B cell (primary cell): ENCODE measurements at regions not wholly inside any gene's neighbourhood (a gene's known extent, or its start where the extent isn't known, plus 50 kb on each side); places are given as distances from the start of the nearest gene placed in this dataset.

Experiments used
- ATAC-seq: fragments of 200-7000 bp; cut with Tn5 transposase; one replicate; pipeline ENCODE4 v1.10.0; 2021; ENCODE audit warnings: low read depth, mild to moderate bottlenecking, moderate number of reproducible peaks, moderate library complexity
- CTCF ChIA-PET: fragments of 350-600 bp; sonication (Branson Sonifier 250); formaldehyde crosslinking; loops from one replicate; lab custom pipeline; 2021; ENCODE audit warnings: antibody characterized with exemption, inconsistent platforms; lab: Charles Lee
- POLR2A ChIA-PET: fragments of 350-600 bp; sonication (Branson Sonifier 250); formaldehyde crosslinking; loops from one replicate; lab custom pipeline; 2021; ENCODE audit warnings: antibody characterized with exemption; lab: Charles Lee
- DNase-seq: peaks from one replicate; pipeline ENCODE4 v3.0.0; 2013
- H2AFZ ChIP-seq: 2 replicates; pipeline ENCODE4 v1.6.1; 2012; ENCODE audit warnings: mild to moderate bottlenecking, low read depth, low read length; ENCODE audit not compliant: insufficient read depth, poor library complexity, severe bottlenecking
- H3K27ac ChIP-seq, 2 donors: 1 replicate in 1 of 2; 2 replicates in 1 of 2; pipeline ENCODE4 v1.5.1; 2012 to 2013; ENCODE audit warnings: low read length in 2 of 2, mild to moderate bottlenecking in 2 of 2, moderate library complexity in 1 of 2
- H3K27me3 ChIP-seq, 4 experiments: fragments of 200-600 bp in 1 of 4; sonication (generic) in 1 of 4; replicated peaks in 1 of 4; 1 replicate in 2 of 4; 2 replicates in 2 of 4; pipeline versions ENCODE4 v1.6.1 to v1.7.0; 2013 to 2016; ENCODE audit warnings: low read length in 3 of 4, mild to moderate bottlenecking in 2 of 4, mixed read lengths in 1 of 4, moderate library complexity in 1 of 4; ENCODE audit not compliant: insufficient read depth in 4 of 4, control insufficient read depth in 3 of 4; ENCODE audit errors: control extremely low read depth in 1 of 4
- H3K36me3 ChIP-seq, 2 experiments: replicated peaks in 1 of 2; 1 replicate in 1 of 2; 2 replicates in 1 of 2; pipeline versions ENCODE4 v1.6.1 to v1.7.1; 2013; ENCODE audit warnings: low read length in 1 of 2; ENCODE audit not compliant: insufficient read depth in 2 of 2, control insufficient read depth in 1 of 2; ENCODE audit errors: control extremely low read depth in 1 of 2, extremely low read depth in 1 of 2
- H3K4me1 ChIP-seq, 2 donors: fragments of 200-600 bp in 1 of 2; sonication (generic) in 1 of 2; 1 replicate in 1 of 2; 2 replicates in 1 of 2; pipeline versions ENCODE4 v1.5.1 to v1.6.1; 2013 to 2017; ENCODE audit warnings: low read length in 2 of 2; ENCODE audit not compliant: control insufficient read depth in 2 of 2, insufficient read depth in 2 of 2
- H3K4me2 ChIP-seq: replicated peaks from 2 replicates; pipeline ENCODE3; 2012; ENCODE audit warnings: mild to moderate bottlenecking, low read depth, low read length; ENCODE audit not compliant: poor library complexity, severe bottlenecking
- H3K4me3 ChIP-seq, 5 experiments: fragments of 200-600 bp in 1 of 5; sonication (generic) in 1 of 5; 1 replicate in 3 of 5; 2 replicates in 2 of 5; pipeline versions ENCODE4 v1.5.1 to v1.7.0; 2011 to 2016; ENCODE audit warnings: low read length in 4 of 5, mild to moderate bottlenecking in 4 of 5, low read depth in 2 of 5, control low read depth in 1 of 5, moderate library complexity in 1 of 5; ENCODE audit not compliant: insufficient read depth in 1 of 5; ENCODE audit errors: control extremely low read depth in 1 of 5, extremely low read depth in 1 of 5
- H3K79me2 ChIP-seq: fragments of 200-600 bp; sonication (generic); one replicate; pipeline ENCODE4 v1.6.0; 2016; ENCODE audit warnings: low read length; ENCODE audit not compliant: control insufficient read depth, insufficient read depth
- H3K9ac ChIP-seq: fragments of 200-600 bp; sonication (generic); 2 replicates; pipeline ENCODE4 v1.6.1; 2017; ENCODE audit warnings: mild to moderate bottlenecking, low read length, moderate library complexity
- H3K9me3 ChIP-seq, 3 donors: one replicate each; pipeline versions ENCODE4 v1.6.1 to v1.7.1; 2013; ENCODE audit warnings: low read length in 2 of 3; ENCODE audit not compliant: control insufficient read depth in 2 of 3, insufficient read depth in 1 of 3; ENCODE audit errors: control extremely low read depth in 1 of 3
- H4K20me1 ChIP-seq: 2 replicates; pipeline ENCODE4 v1.6.0; 2012; ENCODE audit warnings: mild to moderate bottlenecking, low read length; ENCODE audit not compliant: insufficient read depth, control insufficient read depth, poor library complexity, severe bottlenecking
- H3K27ac Mint-ChIP-seq: one replicate; pipeline ENCODE4 v1.8.0; 2021; ENCODE audit warnings: mixed read lengths
- H3K27me3 Mint-ChIP-seq: one replicate; pipeline ENCODE4 v1.8.0; 2021; ENCODE audit warnings: mixed read lengths
- H3K4me1 Mint-ChIP-seq: one replicate; pipeline ENCODE4 v1.8.0; 2021; ENCODE audit warnings: mixed read lengths
- H3K4me3 Mint-ChIP-seq: one replicate; pipeline ENCODE4 v1.8.0; 2021; ENCODE audit warnings: mixed read lengths
- H3K9me3 Mint-ChIP-seq: one replicate; pipeline ENCODE4 v1.8.0; 2022; ENCODE audit warnings: mixed read lengths; ENCODE audit not compliant: insufficient read depth
- EZH2 ChIP-seq: IDR thresholded peaks from 2 replicates; pipeline ENCODE4 v1.6.1; 2012; ENCODE audit warnings: borderline replicate concordance, low read depth, mild to moderate bottlenecking, moderate library complexity, low read length; ENCODE audit not compliant: insufficient read depth, poor library complexity, severe bottlenecking
- WGBS: methylation state at CpG from one replicate; pipeline ENCODE4 v1.1.5; 2013; ENCODE audit warnings: missing lambda C conversion rate; ENCODE audit not compliant: insufficient coverage; 5-methylcytosine and 5-hydroxymethylcytosine counted together
- intact Hi-C: fragments of 100-400 bp; cut with micrococcal nuclease; formaldehyde crosslinking; loops from one replicate; pipeline ENCODE4 v1.10.0; 2022
- TF ChIP-seq, protein P1 (sequence below): fragments of 200-600 bp; IDR thresholded peaks from one replicate; pipeline ENCODE4 v1.8.0; 2022; ENCODE audit warnings: antibody characterized with exemption, mild to moderate bottlenecking

DNA sequence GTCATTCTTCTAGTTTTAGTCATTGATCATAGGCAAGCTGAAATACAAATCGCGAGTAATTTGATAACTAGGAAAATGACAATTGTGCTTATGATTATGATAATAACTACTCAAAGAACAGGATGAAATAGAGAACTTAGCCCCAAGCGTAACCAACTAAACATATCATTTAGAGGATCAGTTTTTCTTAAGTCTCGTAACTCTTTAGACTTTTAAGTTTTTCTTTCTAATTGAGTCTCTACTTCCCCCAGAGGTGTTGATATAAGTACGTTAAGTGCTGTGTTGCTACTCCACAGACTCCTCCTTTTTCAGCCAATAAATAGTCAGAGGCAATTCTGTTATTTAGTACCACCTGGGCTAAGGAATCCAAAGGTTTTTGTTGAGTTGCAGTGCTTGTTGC, 96.3 kb downstream of the NHLRC3 start:
- H3K9me3 Mint-ChIP-seq = no peaks in the 10 kb centered on the region
- Histone ChIP-seq H3K4me3 (no peak overlapping the region), H3K9ac (no peak overlapping the region), H3K27ac (no peak overlapping the region), H3K9me3 (peaks cover 0 to 1% (median 0%) of the 10 kb centered on the region in 3 donors), H2AFZ (no peak overlapping the region), H3K27me3 (peaks cover 0 to 3% (median 0%) of the 10 kb centered on the region in 4 experiments), H3K79me2 (no peaks in the 10 kb centered on the region), H3K36me3 (no peaks in the 10 kb centered on the region), H3K4me2 (no peak overlapping the region), H4K20me1 (no peaks in the 10 kb centered on the region), H3K4me1 (no peaks in the 10 kb centered on the region)
- ATAC-seq (no peak), DNase-seq (no peak)
- H3K4me3 Mint-ChIP-seq = no peak overlapping the region
- H3K27ac Mint-ChIP-seq = no peak overlapping the region
- ChIA-PET CTCF (no interaction called here), POLR2A (no interaction called here)
- no peaks in the 10 kb centered on the region for H3K4me1 Mint-ChIP-seq
- H3K27me3 Mint-ChIP-seq = peaks cover 15% of the 10 kb centered on the region
- intact Hi-C loops = no loop called here
- TF ChIP-seq, protein P1, sequence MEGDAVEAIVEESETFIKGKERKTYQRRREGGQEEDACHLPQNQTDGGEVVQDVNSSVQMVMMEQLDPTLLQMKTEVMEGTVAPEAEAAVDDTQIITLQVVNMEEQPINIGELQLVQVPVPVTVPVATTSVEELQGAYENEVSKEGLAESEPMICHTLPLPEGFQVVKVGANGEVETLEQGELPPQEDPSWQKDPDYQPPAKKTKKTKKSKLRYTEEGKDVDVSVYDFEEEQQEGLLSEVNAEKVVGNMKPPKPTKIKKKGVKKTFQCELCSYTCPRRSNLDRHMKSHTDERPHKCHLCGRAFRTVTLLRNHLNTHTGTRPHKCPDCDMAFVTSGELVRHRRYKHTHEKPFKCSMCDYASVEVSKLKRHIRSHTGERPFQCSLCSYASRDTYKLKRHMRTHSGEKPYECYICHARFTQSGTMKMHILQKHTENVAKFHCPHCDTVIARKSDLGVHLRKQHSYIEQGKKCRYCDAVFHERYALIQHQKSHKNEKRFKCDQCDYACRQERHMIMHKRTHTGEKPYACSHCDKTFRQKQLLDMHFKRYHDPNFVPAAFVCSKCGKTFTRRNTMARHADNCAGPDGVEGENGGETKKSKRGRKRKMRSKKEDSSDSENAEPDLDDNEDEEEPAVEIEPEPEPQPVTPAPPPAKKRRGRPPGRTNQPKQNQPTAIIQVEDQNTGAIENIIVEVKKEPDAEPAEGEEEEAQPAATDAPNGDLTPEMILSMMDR = no peak
- TF ChIP-seq EZH2 = no peak
- WGBS = no CpG with 5 or more reads among the region's 5 CpGs

DNA sequence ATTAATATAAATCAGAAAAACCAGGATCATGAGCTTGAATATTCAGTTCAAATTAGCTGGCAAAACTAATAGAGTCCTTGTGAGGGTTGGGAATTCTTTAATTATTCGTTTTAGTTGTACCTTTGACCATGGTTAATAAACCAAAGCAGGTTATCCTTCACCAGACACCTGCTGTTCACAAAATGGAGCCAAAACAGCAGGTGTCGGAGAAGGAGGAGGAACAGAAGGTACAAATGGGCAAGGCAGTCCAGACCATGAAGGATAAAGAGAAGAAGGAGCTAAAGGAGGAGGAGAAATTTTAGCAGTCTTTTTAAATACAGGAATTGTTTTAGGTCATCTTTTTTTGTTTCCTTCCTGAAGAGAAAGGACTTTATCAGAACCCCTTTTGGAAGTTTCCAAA, 106.1 kb downstream of the NHLRC3 start:
- TF ChIP-seq EZH2 = no peak
- TF ChIP-seq, protein P1 = no peak
- Histone ChIP-seq H3K27me3 (peaks cover 0 to 2% (median 0%) of the 10 kb centered on the region in 4 experiments), H3K4me2 (no peak overlapping the region), H2AFZ (no peak overlapping the region), H4K20me1 (no peaks in the 10 kb centered on the region), H3K9me3 (no peaks in the 10 kb centered on the region), H3K4me3 (no peak overlapping the region), H3K27ac (no peak overlapping the region), H3K36me3 (no peaks in the 10 kb centered on the region), H3K4me1 (no peaks in the 10 kb centered on the region), H3K9ac (no peak overlapping the region), H3K79me2 (no peaks in the 10 kb centered on the region)
- POLR2A ChIA-PET = no interaction called here
- Mint-ChIP-seq H3K27ac (no peak overlapping the region), H3K27me3 (peaks cover 18% of the 10 kb centered on the region), H3K4me1 (no peaks in the 10 kb centered on the region), H3K4me3 (no peak overlapping the region), H3K9me3 (no peaks in the 10 kb centered on the region)
- intact Hi-C loops = loop anchor here (10.0 kb wide), 1 partner anchor 470 kb away; no protein-coding TSS in a partner anchor
- CTCF ChIA-PET = interaction anchor here (0.9 kb wide), 1 partner anchor 14 kb away, joined by 4 read pairs; no protein-coding TSS in a partner anchor
- 80% methylated on average over 1 of the region's 2 CpGs for WGBS
- DNase-seq (no peak), ATAC-seq (no peak)
